OCI-LY1 (cell line): ENCODE measurements at regions not wholly inside any gene's neighbourhood (a gene's known extent, or its start where the extent isn't known, plus 50 kb on each side); places are given as distances from the start of the nearest gene placed in this dataset.

Source experiments
- CTCF ChIP-seq: fragments of 200-600 bp; sonication (generic), shearing (Covaris generic); IDR thresholded peaks from 2 replicates; pipeline ENCODE4 v1.5.1; 2017; ENCODE audit warnings: mild to moderate bottlenecking, antibody characterized with exemption, low read length, moderate library complexity, mixed read lengths
- EZH2 ChIP-seq: fragments of 200-600 bp; sonication (generic), shearing (Covaris generic); IDR thresholded peaks from 2 replicates; pipeline ENCODE4 v1.8.0; 2017; ENCODE audit warnings: borderline replicate concordance, mixed run types, mild to moderate bottlenecking, antibody characterized with exemption, low read length, moderate library complexity, mixed read lengths

- no peak for TF ChIP-seq CTCF
- no peak for TF ChIP-seq EZH2
These were observed 135.4 kb upstream of the POGK start for GRCh38 chr1:166703726-166704462.
